Motor neuron (in vitro differentiated cells): ENCODE measurements at regions not wholly inside any gene's neighbourhood (a gene's known extent, or its start where the extent isn't known, plus 50 kb on each side); places are given as distances from the start of the nearest gene placed in this dataset.
A peak's percentile ranks its signal among the peaks of the same experiment; 100 is the strongest.
"Not testable (repeated sequence)": the region's sequence is repeated elsewhere in the genome, so short reads cannot be mapped to it uniquely, and the experiment has no call there.

Source experiments
- ATAC-seq, 8 experiments: fragments of 200-7000 bp; cut with Tn5 transposase; replicated peaks in 6 of 8; 2 replicates each; pipeline ENCODE4 v1.8.0; 2021; ENCODE audit warnings: mild to moderate bottlenecking in 8 of 8, moderate library complexity in 8 of 8
- H3K27ac ChIP-seq, 2 donors: fragments of 250-450 bp; sonication (Bioruptor Pico); 2 replicates each; pipeline ENCODE4 v1.9.0; 2021; ENCODE audit warnings: antibody characterized with exemption in 2 of 2, mild to moderate bottlenecking in 2 of 2, moderate library complexity in 1 of 2
- H3K4me1 ChIP-seq, 2 donors: fragments of 250-450 bp; sonication (Bioruptor Pico); replicated peaks in 1 of 2; 2 replicates each; pipeline ENCODE4 v1.6.1; 2021; ENCODE audit warnings: antibody characterized with exemption in 2 of 2, mild to moderate bottlenecking in 2 of 2, moderate library complexity in 1 of 2
- H3K4me3 ChIP-seq, 5 donors: fragments of 250-450 bp; sonication (Bioruptor Pico); 2 replicates each; pipeline ENCODE4 v1.9.0; 2021; ENCODE audit warnings: antibody characterized with exemption in 5 of 5, mild to moderate bottlenecking in 5 of 5, moderate library complexity in 4 of 5
- WGBS, 10 experiments: fragments of 450-650 bp; shearing (Covaris generic); methylation state at CpG; one replicate each; pipeline ENCODE4 v1.0.0; 2022; 5-methylcytosine and 5-hydroxymethylcytosine counted together
- in situ Hi-C, 9 experiments: fragments of 400-800 bp; cut with MboI; loops; one replicate each; pipeline ENCODE4 v1.15.0; 2021; ENCODE audit warnings: low sequenced_read_pairs in 9 of 9, low pct_unique_long_range_greater_than_20kb in 2 of 9; ENCODE audit not compliant: unreplicated experiment in 9 of 9

- 90 to 100% (median 95%) methylated on average over 2 to 4 of the region's 47 CpGs; no CpG with 5 or more reads in 7 of the 10 experiments for WGBS, 10 experiments
- H3K27ac ChIP-seq, H3K4me1 ChIP-seq, H3K4me3 ChIP-seq, in situ Hi-C loops: not testable (repeated sequence)
- peak in 6 of 8 experiments; percentile 33 to 57 (median 51) for ATAC-seq
Measured at GRCh38 chr3:143175940-143176894, 56.6 kb downstream of the CHST2 start.

GRCh38 chr3:143177965-143178364 lies 58.4 kb downstream of the CHST2 start:
- in situ Hi-C loops, H3K4me3 ChIP-seq, H3K27ac ChIP-seq, H3K4me1 ChIP-seq: not testable (repeated sequence)
- 0 to 80% methylated on average over 1 of the region's 6 CpGs; no CpG with 5 or more reads in 8 of the 10 experiments for WGBS, 10 experiments
- ATAC-seq, result peak in 3 of 8 experiments; percentile 25 to 80 (median 76)

GRCh38 chr3:143178775-143179548 lies 59.4 kb downstream of the CHST2 start:
- 0 to 100% (median 40%) methylated on average over 1 of the region's 3 CpGs; no CpG with 5 or more reads in 7 of the 10 experiments for WGBS, 10 experiments
- H3K4me1 ChIP-seq, H3K4me3 ChIP-seq, H3K27ac ChIP-seq, in situ Hi-C loops: not testable (repeated sequence)
- peak in 3 of 8 experiments; percentile 50 to 54 (median 52) for ATAC-seq

GRCh38 chr3:143179603-143180002 lies 60.0 kb downstream of the CHST2 start:
- no peak overlapping the region for H3K4me3 ChIP-seq
- no peaks in the 10 kb centered on the region for H3K4me1 ChIP-seq
- 26 to 72% (median 55%) methylated on average over 1 to 5 of the region's 5 CpGs; no CpG with 5 or more reads in 1 of the 10 experiments for WGBS, 10 experiments
- H3K27ac ChIP-seq, result no peak overlapping the region
- ATAC-seq, result no peak
- in situ Hi-C loops, result no loop called here

GRCh38 chr3:143180860-143181259 lies 61.3 kb downstream of the CHST2 start:
- H3K4me1 ChIP-seq, in situ Hi-C loops, ATAC-seq, H3K27ac ChIP-seq, H3K4me3 ChIP-seq: not testable (repeated sequence)
- WGBS, 10 experiments, result 0 to 100% (median 76%) methylated on average over 1 to 2 of the region's 2 CpGs; no CpG with 5 or more reads in 4 of the 10 experiments

GRCh38 chr3:143181977-143182376 lies 62.4 kb downstream of the CHST2 start:
- H3K4me3 ChIP-seq, in situ Hi-C loops, H3K4me1 ChIP-seq, ATAC-seq, H3K27ac ChIP-seq: not testable (repeated sequence)
- 67 to 100% (median 100%) methylated on average over 1 of the region's 1 CpG; no CpG with 5 or more reads in 3 of the 10 experiments for WGBS, 10 experiments

GRCh38 chr3:143182866-143183664 lies 63.5 kb downstream of the CHST2 start:
- ATAC-seq, result no peak
- H3K4me1 ChIP-seq, result no peaks in the 10 kb centered on the region
- no peak overlapping the region for H3K4me3 ChIP-seq
- no peak overlapping the region for H3K27ac ChIP-seq
- 37 to 100% (median 88%) methylated on average over 1 to 6 of the region's 6 CpGs for WGBS, 10 experiments
- in situ Hi-C loops, result no loop called here

- in situ Hi-C loops, result no loop called here
- H3K4me3 ChIP-seq, result no peak overlapping the region
- H3K27ac ChIP-seq, result no peak overlapping the region
- WGBS, 10 experiments, result 61 to 100% (median 77%) methylated on average over 1 to 4 of the region's 4 CpGs
- no peaks in the 10 kb centered on the region for H3K4me1 ChIP-seq
- no peak for ATAC-seq
Measured at GRCh38 chr3:143183665-143183964, 64.0 kb downstream of the CHST2 start.

GRCh38 chr3:143184099-143184498 lies 64.5 kb downstream of the CHST2 start:
- H3K4me1 ChIP-seq, result no peaks in the 10 kb centered on the region
- no peak for ATAC-seq
- 17 to 100% (median 73%) methylated on average over 1 of the region's 1 CpG; no CpG with 5 or more reads in 4 of the 10 experiments for WGBS, 10 experiments
- in situ Hi-C loops, result no loop called here
- no peak overlapping the region for H3K27ac ChIP-seq
- no peak overlapping the region for H3K4me3 ChIP-seq

GRCh38 chr3:143185401-143185800 lies 65.8 kb downstream of the CHST2 start:
- H3K4me1 ChIP-seq, result no peaks in the 10 kb centered on the region
- no peak for ATAC-seq
- no peak overlapping the region for H3K27ac ChIP-seq
- in situ Hi-C loops, result no loop called here
- H3K4me3 ChIP-seq, result no peak overlapping the region

- in situ Hi-C loops, result no loop called here
- Histone ChIP-seq H3K4me3 (no peak overlapping the region), H3K4me1 (no peaks in the 10 kb centered on the region), H3K27ac (no peak overlapping the region)
- ATAC-seq, result peak in 3 of 8 experiments; percentile 29 to 91 (median 89)
- 0 to 89% (median 38%) methylated on average over 1 of the region's 1 CpG; no CpG with 5 or more reads in 6 of the 10 experiments for WGBS, 10 experiments
Measured at GRCh38 chr3:143187111-143187510, 67.5 kb downstream of the CHST2 start.

GRCh38 chr3:143188881-143189280 lies 69.3 kb downstream of the CHST2 start:
- 60 to 100% (median 83%) methylated on average over 1 of the region's 1 CpG; no CpG with 5 or more reads in 4 of the 10 experiments for WGBS, 10 experiments
- in situ Hi-C loops, result no loop called here

More at GRCh38 chr3:143188881-143189280, 69.3 kb downstream of the CHST2 start:
- no peak for ATAC-seq
- Histone ChIP-seq H3K27ac (no peak overlapping the region), H3K4me1 (no peaks in the 10 kb centered on the region), H3K4me3 (no peak overlapping the region)
